ENCODE measurements at regions not wholly inside any gene's neighbourhood (a gene's known extent, or its start where the extent isn't known, plus 50 kb on each side); places are given as distances from the start of the nearest gene placed in this dataset.

DNA sequence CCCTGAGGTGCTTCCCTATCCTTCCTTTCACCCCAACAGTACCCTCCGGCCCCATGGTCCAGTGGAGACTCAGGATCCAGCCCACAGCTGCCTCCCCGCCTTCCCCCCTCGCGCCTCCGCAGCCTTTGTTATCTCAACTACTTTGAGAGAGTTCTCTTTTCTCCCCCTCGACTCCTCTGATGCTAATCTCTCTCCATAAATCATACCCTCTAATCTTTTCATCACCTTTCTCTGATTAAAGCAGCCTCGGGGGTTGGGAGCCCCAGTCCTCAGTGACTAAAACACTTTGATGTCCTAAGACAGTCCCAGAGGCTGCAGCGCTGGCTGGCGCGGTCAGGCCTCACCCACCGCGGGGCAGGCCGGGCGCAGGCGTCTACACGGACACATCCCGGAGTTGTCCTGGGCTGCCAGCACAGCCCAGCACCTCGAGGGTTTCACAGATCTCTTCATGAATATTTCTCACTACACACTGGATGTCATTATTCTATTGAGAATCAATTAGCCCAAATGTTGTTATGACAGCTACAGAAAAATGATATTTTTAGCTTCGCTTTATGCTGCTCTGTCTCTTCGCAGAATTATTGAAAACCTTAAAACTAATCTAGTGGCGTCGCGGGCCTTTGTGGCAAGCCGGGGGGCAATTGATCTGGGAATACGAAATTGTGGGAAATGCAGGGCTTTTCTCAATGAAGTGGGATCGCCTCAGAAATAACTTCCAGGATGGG lies 289.5 kb downstream of the RRAGC start:
- TF ChIP-seq, protein P1, sequence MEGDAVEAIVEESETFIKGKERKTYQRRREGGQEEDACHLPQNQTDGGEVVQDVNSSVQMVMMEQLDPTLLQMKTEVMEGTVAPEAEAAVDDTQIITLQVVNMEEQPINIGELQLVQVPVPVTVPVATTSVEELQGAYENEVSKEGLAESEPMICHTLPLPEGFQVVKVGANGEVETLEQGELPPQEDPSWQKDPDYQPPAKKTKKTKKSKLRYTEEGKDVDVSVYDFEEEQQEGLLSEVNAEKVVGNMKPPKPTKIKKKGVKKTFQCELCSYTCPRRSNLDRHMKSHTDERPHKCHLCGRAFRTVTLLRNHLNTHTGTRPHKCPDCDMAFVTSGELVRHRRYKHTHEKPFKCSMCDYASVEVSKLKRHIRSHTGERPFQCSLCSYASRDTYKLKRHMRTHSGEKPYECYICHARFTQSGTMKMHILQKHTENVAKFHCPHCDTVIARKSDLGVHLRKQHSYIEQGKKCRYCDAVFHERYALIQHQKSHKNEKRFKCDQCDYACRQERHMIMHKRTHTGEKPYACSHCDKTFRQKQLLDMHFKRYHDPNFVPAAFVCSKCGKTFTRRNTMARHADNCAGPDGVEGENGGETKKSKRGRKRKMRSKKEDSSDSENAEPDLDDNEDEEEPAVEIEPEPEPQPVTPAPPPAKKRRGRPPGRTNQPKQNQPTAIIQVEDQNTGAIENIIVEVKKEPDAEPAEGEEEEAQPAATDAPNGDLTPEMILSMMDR (IDR thresholded peaks at IDR 0.05; ENCODE audit: extremely low read depth in 1 of 2, insufficient read depth in 1 of 2, low read depth in 1 of 2, low read length in 2 of 2): no peak
- TF ChIP-seq POLR2A (IDR thresholded peaks at IDR 0.05; ENCODE audit: low read depth, low read length) (no peak), POLR2AphosphoS5 (IDR thresholded peaks at IDR 0.05; ENCODE audit: insufficient read depth, low read depth, low read length) (no peak), MAX (IDR thresholded peaks at IDR 0.05; ENCODE audit: insufficient read depth, insufficient read length) (no peak)
